ENCODE measurements at regions not wholly inside any gene's neighbourhood (a gene's known extent, or its start where the extent isn't known, plus 50 kb on each side); places are given as distances from the start of the nearest gene placed in this dataset.

GRCh38 chr13:78709028-78709427 lies 50.1 kb upstream of the OBI1 start:
- TF ChIP-seq CTCF (IDR thresholded peaks at IDR 0.05; ENCODE audit: borderline replicate concordance, insufficient read depth, low read depth, low read length), result no peak
- no peak overlapping the region for H3K4me3 ChIP-seq (ENCODE audit: low read depth, low read length)

Measured in GM12875 (cell line).